OCI-LY7 (cell line): ENCODE measurements at regions not wholly inside any gene's neighbourhood (a gene's known extent, or its start where the extent isn't known, plus 50 kb on each side); places are given as distances from the start of the nearest gene placed in this dataset.

Experiments used
- BruUV-seq: library from RNA; stranded (reverse); fragments of 400-500 nt; replicated peaks from 2 replicates; lab custom pipeline; 2021; lab: Mats Ljungman, UMichigan
- CTCF ChIA-PET: fragments of 300-600 bp; sonication (Branson Sonifier 250); formaldehyde crosslinking; loops from one replicate; lab custom pipeline; 2022; ENCODE audit warnings: antibody characterized with exemption; ENCODE audit not compliant: unreplicated experiment; lab: Charles Lee
- POLR2A ChIA-PET: fragments of 300-600 bp; sonication (Branson Sonifier 250); formaldehyde crosslinking; loops from one replicate; lab custom pipeline; 2022; ENCODE audit warnings: antibody characterized with exemption; lab: Charles Lee
- DNase-seq: peaks from one replicate; pipeline ENCODE4 v3.0.0-alpha.2; 2015; ENCODE audit warnings: low spot score
- H2AFZ ChIP-seq: fragments of 200-600 bp; sonication (generic), shearing (Covaris generic); 2 replicates; pipeline ENCODE4 v1.6.1; 2014; ENCODE audit warnings: mild to moderate bottlenecking, antibody characterized with exemption, low read length, moderate library complexity
- H3K27ac ChIP-seq: fragments of 200-600 bp; sonication (generic); 2 replicates; pipeline ENCODE4 v1.5.1; 2014; ENCODE audit warnings: mixed run types, low read depth, mild to moderate bottlenecking, moderate library complexity, low read length, inconsistent platforms; ENCODE audit not compliant: poor library complexity, severe bottlenecking
- H3K36me3 ChIP-seq: fragments of 200-600 bp; sonication (generic); 2 replicates; pipeline ENCODE4 v1.6.1; 2014; ENCODE audit warnings: mild to moderate bottlenecking, antibody characterized with exemption, low read length, moderate library complexity, mixed read lengths; ENCODE audit not compliant: insufficient read depth
- H3K4me1 ChIP-seq: fragments of 200-600 bp; sonication (generic); 2 replicates; pipeline ENCODE4 v1.5.1; 2014; ENCODE audit warnings: mild to moderate bottlenecking, low read length; ENCODE audit not compliant: insufficient read depth, poor library complexity, severe bottlenecking
- H3K4me2 ChIP-seq: fragments of 200-600 bp; sonication (generic); 2 replicates; pipeline ENCODE4 v1.6.1; 2014; ENCODE audit warnings: mild to moderate bottlenecking, low read length
- H3K4me3 ChIP-seq: fragments of 200-600 bp; sonication (generic); 2 replicates; pipeline ENCODE4 v1.5.1; 2014; ENCODE audit warnings: mild to moderate bottlenecking, low read depth, low read length; ENCODE audit not compliant: poor library complexity, severe bottlenecking
- H3K79me2 ChIP-seq: fragments of 200-600 bp; sonication (generic); 2 replicates; pipeline ENCODE4 v1.6.1; 2016; ENCODE audit warnings: low read depth, mild to moderate bottlenecking, low read length, moderate library complexity, mixed read lengths; ENCODE audit not compliant: insufficient read depth
- H3K9me2 ChIP-seq: fragments of 200-600 bp; sonication (generic); 2 replicates; pipeline ENCODE4 v1.6.1; 2016; ENCODE audit warnings: mild to moderate bottlenecking, low read length, mixed read lengths; ENCODE audit not compliant: insufficient read depth
- H3K9me3 ChIP-seq: fragments of 200-600 bp; sonication (generic); 2 replicates; pipeline ENCODE4 v1.6.1; 2014; ENCODE audit warnings: mild to moderate bottlenecking, mixed run types, low read length, mixed read lengths
- H4K20me1 ChIP-seq: fragments of 200-600 bp; sonication (generic); 2 replicates; pipeline ENCODE4 v1.6.1; 2014; ENCODE audit warnings: mild to moderate bottlenecking, antibody characterized with exemption, low read length, moderate library complexity, mixed read lengths; ENCODE audit not compliant: insufficient read depth
- EZH2phosphoT487 ChIP-seq: fragments of 200-600 bp; sonication (generic); IDR thresholded peaks from 2 replicates; pipeline ENCODE4 v1.6.1; 2018; ENCODE audit warnings: low read depth, borderline replicate concordance, mild to moderate bottlenecking, mixed run types, antibody characterized with exemption, low read length, moderate library complexity, mixed read lengths
- intact Hi-C: fragments of 100-400 bp; cut with micrococcal nuclease; formaldehyde crosslinking; loops from one replicate; pipeline ENCODE4 v1.10.0; 2022; ENCODE audit not compliant: unreplicated experiment
- TF ChIP-seq, protein P1 (sequence below): fragments of 200-600 bp; sonication (generic); conservative IDR thresholded peaks from 2 replicates; pipeline ENCODE4 v1.5.1; 2014; ENCODE audit warnings: mild to moderate bottlenecking, antibody characterized with exemption, low read length, moderate library complexity, mixed read lengths

GRCh38 chr1:4088676-4089075 is 188.6 kb upstream of the C1orf174 start:
- H3K9me3 ChIP-seq, result peaks cover 13% of the 10 kb centered on the region; the same call in 1 of the 2 replicates
- ChIA-PET CTCF (no interaction called here), POLR2A (interaction anchor here (1.1 kb wide), 1 partner anchor 10 kb away, joined by 3 read pairs; no protein-coding TSS in a partner anchor)
- intact Hi-C loops, result no loop called here
- no peak overlapping the region for H3K4me3 ChIP-seq
- H3K4me1 ChIP-seq, result no peaks in the 10 kb centered on the region
- H3K9me2 ChIP-seq, result no peaks in the 10 kb centered on the region
- BruUV-seq, result no TSS peak
- no peak overlapping the region for H2AFZ ChIP-seq
- no peak overlapping the region for H3K4me2 ChIP-seq
- no peaks in the 10 kb centered on the region for H3K79me2 ChIP-seq
- no peak for TF ChIP-seq EZH2phosphoT487
- TF ChIP-seq, protein P1, sequence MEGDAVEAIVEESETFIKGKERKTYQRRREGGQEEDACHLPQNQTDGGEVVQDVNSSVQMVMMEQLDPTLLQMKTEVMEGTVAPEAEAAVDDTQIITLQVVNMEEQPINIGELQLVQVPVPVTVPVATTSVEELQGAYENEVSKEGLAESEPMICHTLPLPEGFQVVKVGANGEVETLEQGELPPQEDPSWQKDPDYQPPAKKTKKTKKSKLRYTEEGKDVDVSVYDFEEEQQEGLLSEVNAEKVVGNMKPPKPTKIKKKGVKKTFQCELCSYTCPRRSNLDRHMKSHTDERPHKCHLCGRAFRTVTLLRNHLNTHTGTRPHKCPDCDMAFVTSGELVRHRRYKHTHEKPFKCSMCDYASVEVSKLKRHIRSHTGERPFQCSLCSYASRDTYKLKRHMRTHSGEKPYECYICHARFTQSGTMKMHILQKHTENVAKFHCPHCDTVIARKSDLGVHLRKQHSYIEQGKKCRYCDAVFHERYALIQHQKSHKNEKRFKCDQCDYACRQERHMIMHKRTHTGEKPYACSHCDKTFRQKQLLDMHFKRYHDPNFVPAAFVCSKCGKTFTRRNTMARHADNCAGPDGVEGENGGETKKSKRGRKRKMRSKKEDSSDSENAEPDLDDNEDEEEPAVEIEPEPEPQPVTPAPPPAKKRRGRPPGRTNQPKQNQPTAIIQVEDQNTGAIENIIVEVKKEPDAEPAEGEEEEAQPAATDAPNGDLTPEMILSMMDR, result no peak
- no peaks in the 10 kb centered on the region for H4K20me1 ChIP-seq
- no peak for DNase-seq
- H3K27ac ChIP-seq, result no peak overlapping the region
- no peaks in the 10 kb centered on the region for H3K36me3 ChIP-seq

- no peak for TF ChIP-seq EZH2phosphoT487
- TF ChIP-seq, protein P1, result no peak
- no peaks in the 10 kb centered on the region for H4K20me1 ChIP-seq
- no peak overlapping the region for H3K4me2 ChIP-seq
- intact Hi-C loops, result no loop called here
- CTCF ChIA-PET, result no interaction called here
- no peak overlapping the region for H3K27ac ChIP-seq
- H2AFZ ChIP-seq, result no peak overlapping the region
- BruUV-seq, result no TSS peak
- H3K4me1 ChIP-seq, result no peaks in the 10 kb centered on the region
- H3K9me2 ChIP-seq, result no peaks in the 10 kb centered on the region
- no peak for DNase-seq
- no peaks in the 10 kb centered on the region for H3K79me2 ChIP-seq
- peaks cover 13% of the 10 kb centered on the region; the same call in 1 of the 2 replicates for H3K9me3 ChIP-seq
- no peaks in the 10 kb centered on the region for H3K36me3 ChIP-seq
- POLR2A ChIA-PET, result no interaction called here
- no peak overlapping the region for H3K4me3 ChIP-seq
Observed at GRCh38 chr1:4089421-4090175, 189.5 kb upstream of the C1orf174 start.

- H3K4me2 ChIP-seq, result no peak overlapping the region
- H3K4me1 ChIP-seq, result no peaks in the 10 kb centered on the region
- no peak overlapping the region for H3K27ac ChIP-seq
- no peaks in the 10 kb centered on the region for H3K9me2 ChIP-seq
- CTCF ChIA-PET, result no interaction called here
- H3K4me3 ChIP-seq, result no peak overlapping the region
- H3K9me3 ChIP-seq, result peaks cover 13% of the 10 kb centered on the region; the same call in 1 of the 2 replicates
- no peaks in the 10 kb centered on the region for H4K20me1 ChIP-seq
- no peak overlapping the region for H2AFZ ChIP-seq
- no TSS peak for BruUV-seq
- DNase-seq, result no peak
- H3K36me3 ChIP-seq, result no peaks in the 10 kb centered on the region
- intact Hi-C loops, result no loop called here
- H3K79me2 ChIP-seq, result no peaks in the 10 kb centered on the region
- TF ChIP-seq, protein P1, result no peak
- no peak for TF ChIP-seq EZH2phosphoT487
- POLR2A ChIA-PET, result interaction anchor here (0.6 kb wide), 1 partner anchor 17 kb away, joined by 3 read pairs; no protein-coding TSS in a partner anchor
Observed at GRCh38 chr1:4090556-4090955, 190.5 kb upstream of the C1orf174 start.
